Chondrocyte (in vitro differentiated cells): ENCODE measurements at regions not wholly inside any gene's neighbourhood (a gene's known extent, or its start where the extent isn't known, plus 50 kb on each side); places are given as distances from the start of the nearest gene placed in this dataset.
"Not testable (repeated sequence)": the region's sequence is repeated elsewhere in the genome, so short reads cannot be mapped to it uniquely, and the experiment has no call there.

Experiments
- DNase-seq: peaks from one replicate; pipeline ENCODE4 v3.0.0; 2021; ENCODE audit warnings: mixed read lengths, low spot score
- H3K27ac Mint-ChIP-seq: one replicate; pipeline ENCODE4 v1.8.0; 2021; ENCODE audit warnings: mild to moderate bottlenecking, moderate library complexity, mixed read lengths; ENCODE audit not compliant: unreplicated experiment
- H3K27me3 Mint-ChIP-seq: 2 replicates; pipeline ENCODE4 v1.8.0; 2021; ENCODE audit warnings: low read depth, mixed read lengths
- H3K36me3 Mint-ChIP-seq: 2 replicates; pipeline ENCODE4 v1.8.0; 2021; ENCODE audit warnings: low read depth, mixed read lengths
- H3K4me1 Mint-ChIP-seq: 2 replicates; pipeline ENCODE4 v1.8.0; 2021; ENCODE audit warnings: low read depth, mild to moderate bottlenecking, mixed read lengths
- H3K4me3 Mint-ChIP-seq: one replicate; pipeline ENCODE4 v1.8.0; 2021; ENCODE audit warnings: mild to moderate bottlenecking, moderate library complexity, mixed read lengths; ENCODE audit not compliant: unreplicated experiment
- H3K9me3 Mint-ChIP-seq: 2 replicates; pipeline ENCODE4 v1.8.0; 2021; ENCODE audit warnings: low read depth, mixed read lengths
- CTCF ChIP-seq: fragments of 200-600 bp; sonication (generic); IDR thresholded peaks from 2 replicates; pipeline ENCODE4 v1.5.0; 2021; ENCODE audit warnings: antibody characterized with exemption, mild to moderate bottlenecking, moderate library complexity

DNA sequence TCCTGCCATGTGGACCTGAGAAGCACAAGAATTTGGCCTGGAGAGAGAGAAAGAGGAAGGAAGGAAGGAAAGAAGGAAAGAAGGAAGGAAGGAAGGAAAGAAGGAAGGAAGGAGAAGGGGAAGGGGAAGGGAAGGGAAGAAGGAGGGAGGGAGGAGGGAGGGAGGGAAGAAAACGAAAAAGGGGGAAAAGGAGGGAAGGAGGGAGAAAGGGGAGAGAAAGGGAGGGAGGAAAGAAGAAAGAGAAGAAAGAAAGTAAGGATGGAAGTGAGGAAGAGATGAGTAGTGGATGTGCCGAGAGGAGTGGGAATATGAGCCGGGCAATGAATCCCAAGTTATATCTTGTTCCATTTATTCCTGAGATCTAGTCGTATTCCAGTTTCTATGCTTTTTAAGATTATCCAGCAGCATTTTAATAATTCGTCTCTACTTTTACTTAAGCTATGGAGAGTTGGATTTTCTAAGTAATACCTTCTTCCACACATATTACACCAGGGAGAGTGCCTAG lies 247.8 kb downstream of the TDRD15 start:
- Mint-ChIP-seq H3K27me3 (peaks cover 9% of the 10 kb centered on the region), H3K27ac (no peak overlapping the region), H3K9me3 (no peaks in the 10 kb centered on the region), H3K4me1 (no peaks in the 10 kb centered on the region), H3K36me3 (no peaks in the 10 kb centered on the region), H3K4me3 (no peak overlapping the region)
- TF ChIP-seq CTCF: no peak
- no peak for DNase-seq

DNA sequence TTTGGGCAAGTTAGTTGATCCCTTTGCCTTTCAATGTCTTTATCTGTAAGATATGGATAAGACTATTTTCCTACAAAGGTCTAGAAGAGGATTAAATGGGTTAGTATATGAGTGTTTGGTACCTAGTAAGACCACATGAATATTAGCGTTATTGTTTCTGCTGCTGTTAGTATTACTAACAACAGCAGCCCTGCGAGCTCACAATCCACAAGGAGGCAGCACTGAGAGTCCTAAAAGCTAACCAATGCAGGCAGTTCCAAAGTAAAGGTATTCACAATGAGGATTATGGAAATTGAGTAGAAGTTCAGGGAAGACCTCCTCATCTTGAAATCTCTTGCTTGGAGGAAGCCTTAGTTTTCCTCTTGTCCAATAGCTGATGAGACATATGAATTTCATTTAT lies 248.9 kb downstream of the TDRD15 start:
- Mint-ChIP-seq H3K4me1 (no peaks in the 10 kb centered on the region), H3K36me3 (no peaks in the 10 kb centered on the region), H3K27ac (no peak overlapping the region), H3K9me3 (no peaks in the 10 kb centered on the region), H3K4me3 (no peak overlapping the region), H3K27me3 (peaks cover 7% of the 10 kb centered on the region)
- DNase-seq: no peak
- TF ChIP-seq CTCF: peak; percentile 38

DNA sequence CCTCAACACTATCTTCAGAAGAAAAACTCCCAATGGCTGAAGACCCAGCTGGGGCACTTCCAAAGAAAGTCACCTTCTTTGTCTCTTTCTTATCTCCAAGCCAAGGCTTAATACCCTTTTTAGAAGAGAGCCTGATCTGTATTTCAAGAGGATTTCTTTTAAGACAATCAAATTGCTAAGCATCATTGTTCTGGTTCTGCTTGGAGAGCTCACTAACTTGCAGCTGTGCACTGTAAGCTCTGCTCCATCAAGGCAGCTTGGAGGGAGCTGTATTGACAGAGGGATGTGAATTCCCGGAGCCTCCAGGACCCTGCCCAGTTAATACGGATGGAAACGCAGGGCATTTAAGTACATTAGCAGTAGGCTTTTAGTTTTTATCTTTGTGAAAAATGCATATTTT lies 253.1 kb downstream of the TDRD15 start:
- Mint-ChIP-seq H3K9me3 (no peaks in the 10 kb centered on the region), H3K27me3 (peaks cover 7% of the 10 kb centered on the region), H3K4me1 (no peaks in the 10 kb centered on the region), H3K36me3 (no peaks in the 10 kb centered on the region), H3K4me3 (no peak overlapping the region), H3K27ac (no peak overlapping the region)
- DNase-seq: no peak
- no peak for TF ChIP-seq CTCF

GRCh38 chr2:21379140-21379539 lies 255.4 kb downstream of the TDRD15 start:
- Mint-ChIP-seq H3K27me3 (peaks cover 5% of the 10 kb centered on the region), H3K4me3 (no peak overlapping the region), H3K27ac (no peak overlapping the region), H3K36me3 (no peaks in the 10 kb centered on the region), H3K9me3 (no peaks in the 10 kb centered on the region), H3K4me1 (no peaks in the 10 kb centered on the region)
- TF ChIP-seq CTCF: no peak
- no peak for DNase-seq

DNA sequence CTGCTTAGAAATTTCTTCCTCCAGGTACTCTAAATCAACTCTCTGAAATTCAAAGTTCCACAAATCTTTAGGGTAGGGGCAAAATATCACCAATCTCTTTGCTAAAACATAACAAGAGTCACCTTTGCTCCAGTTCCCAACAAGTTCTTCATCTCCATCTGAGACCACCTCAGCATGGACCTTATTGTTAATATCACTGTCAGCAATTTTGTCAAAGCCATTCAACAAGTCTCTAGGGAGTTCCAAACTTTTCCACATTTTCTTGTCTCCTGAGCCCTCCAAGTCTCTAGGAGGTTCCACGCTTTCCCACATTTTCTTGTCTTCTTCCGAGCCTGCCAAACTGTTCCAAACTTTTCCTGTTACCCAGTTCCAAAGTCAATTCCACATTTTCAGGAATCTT lies 255.9 kb downstream of the TDRD15 start:
- not testable (repeated sequence) for DNase-seq, H3K4me3 Mint-ChIP-seq, H3K27me3 Mint-ChIP-seq, H3K27ac Mint-ChIP-seq, H3K36me3 Mint-ChIP-seq, H3K4me1 Mint-ChIP-seq, H3K9me3 Mint-ChIP-seq

GRCh38 chr2:21381421-21381820 lies 257.7 kb downstream of the TDRD15 start:
- H3K27ac Mint-ChIP-seq: no peak overlapping the region
- no peaks in the 10 kb centered on the region for H3K4me1 Mint-ChIP-seq
- DNase-seq: no peak
- peaks cover 2% of the 10 kb centered on the region for H3K27me3 Mint-ChIP-seq
- no peak overlapping the region for H3K4me3 Mint-ChIP-seq
- H3K36me3 Mint-ChIP-seq: no peaks in the 10 kb centered on the region
- H3K9me3 Mint-ChIP-seq: no peaks in the 10 kb centered on the region
- no peak for TF ChIP-seq CTCF
